ENCODE measurements at regions not wholly inside any gene's neighbourhood (a gene's known extent, or its start where the extent isn't known, plus 50 kb on each side); places are given as distances from the start of the nearest gene placed in this dataset.

DNA sequence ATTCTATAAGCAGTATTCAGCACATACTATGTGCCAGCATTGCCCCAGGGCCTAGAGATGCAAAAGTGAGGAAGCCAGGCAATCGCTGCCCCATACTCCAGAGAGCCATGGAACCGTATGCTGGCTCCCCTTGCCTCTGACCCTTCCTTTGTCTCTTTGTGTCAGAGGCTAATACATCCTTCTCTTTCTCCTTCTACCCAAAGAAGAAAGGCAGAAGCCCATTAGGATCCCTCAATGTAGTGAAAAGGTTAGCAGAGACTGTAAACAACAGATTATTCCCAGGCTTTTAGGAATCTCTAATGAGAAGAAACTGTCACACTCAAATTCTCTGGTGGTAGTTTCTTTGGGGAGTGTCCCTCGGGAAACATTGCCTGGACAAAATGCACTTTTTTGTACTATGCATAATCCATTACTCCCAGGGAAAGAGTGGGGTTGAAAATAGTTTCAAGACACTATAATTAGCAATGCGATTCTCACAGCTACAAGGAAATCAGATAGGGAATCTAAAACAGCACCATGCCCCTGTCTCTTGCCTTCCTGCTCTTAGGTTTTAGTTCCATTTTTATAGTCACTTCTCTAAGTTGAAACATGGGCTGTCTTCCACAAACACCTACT lies 325.2 kb upstream of the CNR1 start:
- Histone ChIP-seq H3K9me3 (ENCODE audit: control extremely low read depth in 1 of 3, control insufficient read depth in 2 of 3, insufficient read depth in 1 of 3, low read length in 2 of 3) (peaks cover 0 to 7% (median 1%) of the 10 kb centered on the region in 3 donors), H2AFZ (ENCODE audit: insufficient read depth, low read depth, low read length, poor library complexity, severe bottlenecking) (no peak overlapping the region), H3K4me1 (ENCODE audit: control insufficient read depth in 2 of 2, insufficient read depth in 2 of 2, low read length in 2 of 2) (peaks cover 17 to 20% of the 10 kb centered on the region in 2 donors), H3K4me2 (replicated peaks; ENCODE audit: low read depth, low read length, poor library complexity, severe bottlenecking) (no peak overlapping the region), H3K79me2 (ENCODE audit: control insufficient read depth, insufficient read depth, low read length) (no peaks in the 10 kb centered on the region), H3K36me3 (replicated peaks in 1 of 2; ENCODE audit: control extremely low read depth in 1 of 2, control insufficient read depth in 1 of 2, extremely low read depth in 1 of 2, insufficient read depth in 2 of 2, low read length in 1 of 2) (no peaks in the 10 kb centered on the region), H3K27ac (ENCODE audit: low read length in 2 of 2) (no peak overlapping the region), H4K20me1 (ENCODE audit: control insufficient read depth, insufficient read depth, low read length, poor library complexity, severe bottlenecking) (no peaks in the 10 kb centered on the region), H3K4me3 (ENCODE audit: control extremely low read depth in 1 of 5, extremely low read depth in 1 of 5, insufficient read depth in 1 of 5, low read depth in 2 of 5, low read length in 4 of 5) (no peak overlapping the region), H3K27me3 (replicated peaks in 1 of 4; ENCODE audit: control extremely low read depth in 1 of 4, control insufficient read depth in 3 of 4, insufficient read depth in 4 of 4, low read length in 3 of 4) (no peaks in the 10 kb centered on the region), H3K9ac (ENCODE audit: low read length) (no peak overlapping the region)
- Mint-ChIP-seq H3K4me1 (peaks cover 18% of the 10 kb centered on the region), H3K4me3 (no peak overlapping the region), H3K27me3 (no peaks in the 10 kb centered on the region), H3K9me3 (ENCODE audit: insufficient read depth) (peaks cover under 1% of the 10 kb centered on the region), H3K27ac (no peak overlapping the region)
- ATAC-seq (ENCODE audit: low read depth) (no peak), DNase-seq (no peak)
- no peak for TF ChIP-seq EZH2 (IDR thresholded peaks at IDR 0.05; ENCODE audit: borderline replicate concordance, insufficient read depth, low read depth, low read length, poor library complexity, severe bottlenecking)
- TF ChIP-seq, protein P1, sequence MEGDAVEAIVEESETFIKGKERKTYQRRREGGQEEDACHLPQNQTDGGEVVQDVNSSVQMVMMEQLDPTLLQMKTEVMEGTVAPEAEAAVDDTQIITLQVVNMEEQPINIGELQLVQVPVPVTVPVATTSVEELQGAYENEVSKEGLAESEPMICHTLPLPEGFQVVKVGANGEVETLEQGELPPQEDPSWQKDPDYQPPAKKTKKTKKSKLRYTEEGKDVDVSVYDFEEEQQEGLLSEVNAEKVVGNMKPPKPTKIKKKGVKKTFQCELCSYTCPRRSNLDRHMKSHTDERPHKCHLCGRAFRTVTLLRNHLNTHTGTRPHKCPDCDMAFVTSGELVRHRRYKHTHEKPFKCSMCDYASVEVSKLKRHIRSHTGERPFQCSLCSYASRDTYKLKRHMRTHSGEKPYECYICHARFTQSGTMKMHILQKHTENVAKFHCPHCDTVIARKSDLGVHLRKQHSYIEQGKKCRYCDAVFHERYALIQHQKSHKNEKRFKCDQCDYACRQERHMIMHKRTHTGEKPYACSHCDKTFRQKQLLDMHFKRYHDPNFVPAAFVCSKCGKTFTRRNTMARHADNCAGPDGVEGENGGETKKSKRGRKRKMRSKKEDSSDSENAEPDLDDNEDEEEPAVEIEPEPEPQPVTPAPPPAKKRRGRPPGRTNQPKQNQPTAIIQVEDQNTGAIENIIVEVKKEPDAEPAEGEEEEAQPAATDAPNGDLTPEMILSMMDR (IDR thresholded peaks at IDR 0.05), result no peak
- POLR2A ChIA-PET, result interaction anchor here (0.5 kb wide), 1 partner anchor 13 kb away, joined by 6 read pairs; no protein-coding TSS in a partner anchor
- intact Hi-C loops (cut with micrococcal nuclease), result no loop called here
- CTCF ChIA-PET, result no interaction called here
- WGBS (ENCODE audit: insufficient coverage), result 100% methylated on average over 2 of the region's 4 CpGs

GRCh38 chr6:88490908-88491264 lies 324.7 kb upstream of the CNR1 start:
- Histone ChIP-seq H3K4me3 (ENCODE audit: control extremely low read depth in 1 of 5, extremely low read depth in 1 of 5, insufficient read depth in 1 of 5, low read depth in 2 of 5, low read length in 4 of 5) (no peak overlapping the region), H3K4me1 (ENCODE audit: control insufficient read depth in 2 of 2, insufficient read depth in 2 of 2, low read length in 2 of 2) (peaks cover 17 to 20% of the 10 kb centered on the region in 2 donors), H3K9me3 (ENCODE audit: control extremely low read depth in 1 of 3, control insufficient read depth in 2 of 3, insufficient read depth in 1 of 3, low read length in 2 of 3) (peaks cover 0 to 2% (median 0%) of the 10 kb centered on the region in 3 donors), H3K79me2 (ENCODE audit: control insufficient read depth, insufficient read depth, low read length) (no peaks in the 10 kb centered on the region), H3K27ac (ENCODE audit: low read length in 2 of 2) (no peak overlapping the region), H4K20me1 (ENCODE audit: control insufficient read depth, insufficient read depth, low read length, poor library complexity, severe bottlenecking) (no peaks in the 10 kb centered on the region), H2AFZ (ENCODE audit: insufficient read depth, low read depth, low read length, poor library complexity, severe bottlenecking) (no peak overlapping the region), H3K4me2 (replicated peaks; ENCODE audit: low read depth, low read length, poor library complexity, severe bottlenecking) (no peak overlapping the region), H3K36me3 (replicated peaks in 1 of 2; ENCODE audit: control extremely low read depth in 1 of 2, control insufficient read depth in 1 of 2, extremely low read depth in 1 of 2, insufficient read depth in 2 of 2, low read length in 1 of 2) (no peaks in the 10 kb centered on the region), H3K9ac (ENCODE audit: low read length) (no peak overlapping the region), H3K27me3 (replicated peaks in 1 of 4; ENCODE audit: control extremely low read depth in 1 of 4, control insufficient read depth in 3 of 4, insufficient read depth in 4 of 4, low read length in 3 of 4) (no peaks in the 10 kb centered on the region)
- POLR2A ChIA-PET, result interaction anchor here (0.5 kb wide), 1 partner anchor 13 kb away, joined by 6 read pairs; no protein-coding TSS in a partner anchor
- DNase-seq (no peak), ATAC-seq (ENCODE audit: low read depth) (no peak)
- Mint-ChIP-seq H3K4me1 (peaks cover 18% of the 10 kb centered on the region), H3K9me3 (ENCODE audit: insufficient read depth) (no peaks in the 10 kb centered on the region), H3K27ac (no peak overlapping the region), H3K4me3 (no peak overlapping the region), H3K27me3 (no peaks in the 10 kb centered on the region)
- intact Hi-C loops (cut with micrococcal nuclease), result no loop called here
- CTCF ChIA-PET, result no interaction called here
- TF ChIP-seq EZH2 (IDR thresholded peaks at IDR 0.05; ENCODE audit: borderline replicate concordance, insufficient read depth, low read depth, low read length, poor library complexity, severe bottlenecking), result no peak
- TF ChIP-seq, protein P1 (IDR thresholded peaks at IDR 0.05), result no peak
- WGBS (ENCODE audit: insufficient coverage), result 100% methylated on average over 2 of the region's 2 CpGs

Data from B cell (primary cell).